ENCODE measurements at regions not wholly inside any gene's neighbourhood (a gene's known extent, or its start where the extent isn't known, plus 50 kb on each side); places are given as distances from the start of the nearest gene placed in this dataset.
"Not testable (repeated sequence)": the region's sequence is repeated elsewhere in the genome, so short reads cannot be mapped to it uniquely, and the experiment has no call there.

- H3K9me3 ChIP-seq (ENCODE audit: control insufficient read depth, insufficient read depth, low read length) = no peaks in the 10 kb centered on the region
- no peaks in the 10 kb centered on the region for H3K4me1 ChIP-seq (ENCODE audit: control insufficient read depth, insufficient read depth, low read length)
- no peak for DNase-seq (ENCODE audit: low read depth in 4 of 6, low spot score in 6 of 6)
- WGBS (ENCODE audit: insufficient coverage) = no CpG with 5 or more reads among the region's 4 CpGs
- H3K27me3 ChIP-seq (ENCODE audit: control insufficient read depth, insufficient read depth, low read length) = no peaks in the 10 kb centered on the region
- no peak overlapping the region for H3K4me3 ChIP-seq (ENCODE audit: low read depth, low read length)
- no peak overlapping the region for H3K27ac ChIP-seq (ENCODE audit: low read depth, low read length)
- H3K36me3 ChIP-seq (ENCODE audit: control insufficient read depth, insufficient read depth, low read length) = no peaks in the 10 kb centered on the region
Measured at GRCh38 chr16:8055761-8056160, 534.5 kb downstream of the TMEM114 start.

DNA sequence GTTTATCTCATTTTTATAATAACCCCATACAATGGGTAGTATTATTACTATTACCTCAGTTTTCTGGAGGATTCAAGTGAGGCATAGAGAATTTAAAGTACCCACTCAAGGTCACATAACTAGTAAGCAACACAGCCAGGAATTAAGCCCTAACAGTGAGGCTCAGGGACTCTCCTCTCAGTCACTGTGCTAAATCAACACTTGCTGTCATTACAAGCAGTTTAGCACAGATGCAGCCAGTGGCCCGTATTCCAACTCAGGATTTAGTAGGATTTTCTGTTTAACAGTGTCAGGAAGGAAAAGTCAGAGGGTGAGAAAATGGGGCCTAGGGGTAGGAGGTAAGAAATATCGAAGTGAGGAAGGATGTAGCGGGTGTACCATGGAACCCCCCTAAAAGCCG, 536.9 kb downstream of the TMEM114 start:
- Histone ChIP-seq H3K27me3 (ENCODE audit: control insufficient read depth, insufficient read depth, low read length) (no peaks in the 10 kb centered on the region), H3K4me1 (ENCODE audit: control insufficient read depth, insufficient read depth, low read length) (no peaks in the 10 kb centered on the region), H3K9me3 (ENCODE audit: control insufficient read depth, insufficient read depth, low read length) (no peaks in the 10 kb centered on the region), H3K36me3 (ENCODE audit: control insufficient read depth, insufficient read depth, low read length) (no peaks in the 10 kb centered on the region), H3K27ac (ENCODE audit: low read depth, low read length) (no peak overlapping the region), H3K4me3 (ENCODE audit: low read depth, low read length) (no peak overlapping the region)
- no peak for DNase-seq (ENCODE audit: low read depth in 4 of 6, low spot score in 6 of 6)
- WGBS (ENCODE audit: insufficient coverage) = 59% methylated on average over 3 of the region's 4 CpGs

GRCh38 chr16:8048433-8048832, 541.9 kb downstream of the TMEM114 start:
- Histone ChIP-seq H3K27me3 (ENCODE audit: control insufficient read depth, insufficient read depth, low read length) (no peaks in the 10 kb centered on the region), H3K4me3 (ENCODE audit: low read depth, low read length) (no peak overlapping the region), H3K27ac (ENCODE audit: low read depth, low read length) (no peak overlapping the region), H3K4me1 (ENCODE audit: control insufficient read depth, insufficient read depth, low read length) (no peaks in the 10 kb centered on the region), H3K36me3 (ENCODE audit: control insufficient read depth, insufficient read depth, low read length) (no peaks in the 10 kb centered on the region), H3K9me3 (ENCODE audit: control insufficient read depth, insufficient read depth, low read length) (no peaks in the 10 kb centered on the region)
- no peak for DNase-seq (ENCODE audit: low read depth in 4 of 6, low spot score in 6 of 6)
- WGBS (ENCODE audit: insufficient coverage) = 100% methylated on average over 1 of the region's 4 CpGs

- 51% methylated on average over 5 of the region's 7 CpGs for WGBS (ENCODE audit: insufficient coverage)
- peak in 2 of 6 donors; percentile 51 to 75 for DNase-seq (ENCODE audit: low read depth in 4 of 6, low spot score in 6 of 6)
Measured at GRCh38 chr16:8047736-8048135, 542.6 kb downstream of the TMEM114 start.

GRCh38 chr16:8044796-8045195, 545.5 kb downstream of the TMEM114 start:
- Histone ChIP-seq H3K27ac (ENCODE audit: low read depth, low read length) (no peak overlapping the region), H3K9me3 (ENCODE audit: control insufficient read depth, insufficient read depth, low read length) (no peaks in the 10 kb centered on the region), H3K36me3 (ENCODE audit: control insufficient read depth, insufficient read depth, low read length) (no peaks in the 10 kb centered on the region), H3K4me1 (ENCODE audit: control insufficient read depth, insufficient read depth, low read length) (no peaks in the 10 kb centered on the region), H3K27me3 (ENCODE audit: control insufficient read depth, insufficient read depth, low read length) (no peaks in the 10 kb centered on the region), H3K4me3 (ENCODE audit: low read depth, low read length) (no peak overlapping the region)
- DNase-seq (ENCODE audit: low read depth in 4 of 6, low spot score in 6 of 6) = no peak
- WGBS (ENCODE audit: insufficient coverage) = 65% methylated on average over 4 of the region's 5 CpGs

More at GRCh38 chr16:8047736-8048135, 542.6 kb downstream of the TMEM114 start:
- Histone ChIP-seq H3K9me3 (ENCODE audit: control insufficient read depth, insufficient read depth, low read length) (no peaks in the 10 kb centered on the region), H3K36me3 (ENCODE audit: control insufficient read depth, insufficient read depth, low read length) (no peaks in the 10 kb centered on the region), H3K27me3 (ENCODE audit: control insufficient read depth, insufficient read depth, low read length) (no peaks in the 10 kb centered on the region), H3K27ac (ENCODE audit: low read depth, low read length) (no peak overlapping the region), H3K4me1 (ENCODE audit: control insufficient read depth, insufficient read depth, low read length) (no peaks in the 10 kb centered on the region), H3K4me3 (ENCODE audit: low read depth, low read length) (no peak overlapping the region)

DNA sequence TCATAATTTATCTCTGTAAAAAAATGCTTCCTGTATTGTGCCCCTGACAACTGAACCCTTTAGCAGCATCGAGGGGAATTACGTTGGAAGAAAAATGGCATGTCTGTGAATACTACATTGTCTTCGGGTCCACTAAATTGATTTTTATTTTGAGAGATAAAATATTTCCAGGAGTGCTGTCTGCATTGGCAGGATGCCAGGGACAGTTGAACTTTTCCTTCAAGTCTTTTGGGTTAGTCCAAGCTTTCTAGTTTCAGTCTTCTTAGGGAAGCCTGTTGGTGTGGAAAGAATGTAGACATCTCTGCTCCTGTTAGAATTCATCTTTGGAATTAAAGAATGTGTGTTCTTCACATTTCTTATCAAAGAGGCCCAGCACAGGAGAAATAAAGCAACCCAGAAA, 557.9 kb downstream of the TMEM114 start:
- no peaks in the 10 kb centered on the region for H3K27me3 ChIP-seq (ENCODE audit: control insufficient read depth, insufficient read depth, low read length)
- DNase-seq (ENCODE audit: low read depth in 4 of 6, low spot score in 6 of 6) = peak in 1 of 6 donors; percentile 49
- no peak overlapping the region for H3K27ac ChIP-seq (ENCODE audit: low read depth, low read length)
- H3K4me1 ChIP-seq (ENCODE audit: control insufficient read depth, insufficient read depth, low read length) = no peaks in the 10 kb centered on the region
- 100% methylated on average over 1 of the region's 3 CpGs for WGBS (ENCODE audit: insufficient coverage)
- no peak overlapping the region for H3K4me3 ChIP-seq (ENCODE audit: low read depth, low read length)
- no peaks in the 10 kb centered on the region for H3K36me3 ChIP-seq (ENCODE audit: control insufficient read depth, insufficient read depth, low read length)
- H3K9me3 ChIP-seq (ENCODE audit: control insufficient read depth, insufficient read depth, low read length) = no peaks in the 10 kb centered on the region

GRCh38 chr16:8030004-8030403, 560.3 kb downstream of the TMEM114 start:
- DNase-seq (ENCODE audit: low read depth in 4 of 6, low spot score in 6 of 6); H3K9me3 ChIP-seq (ENCODE audit: control insufficient read depth, insufficient read depth, low read length); H3K36me3 ChIP-seq (ENCODE audit: control insufficient read depth, insufficient read depth, low read length); H3K27ac ChIP-seq (ENCODE audit: low read depth, low read length); H3K4me1 ChIP-seq (ENCODE audit: control insufficient read depth, insufficient read depth, low read length); H3K27me3 ChIP-seq (ENCODE audit: control insufficient read depth, insufficient read depth, low read length); H3K4me3 ChIP-seq (ENCODE audit: low read depth, low read length): not testable (repeated sequence)
- WGBS (ENCODE audit: insufficient coverage) = no CpG with 5 or more reads among the region's 3 CpGs

DNA sequence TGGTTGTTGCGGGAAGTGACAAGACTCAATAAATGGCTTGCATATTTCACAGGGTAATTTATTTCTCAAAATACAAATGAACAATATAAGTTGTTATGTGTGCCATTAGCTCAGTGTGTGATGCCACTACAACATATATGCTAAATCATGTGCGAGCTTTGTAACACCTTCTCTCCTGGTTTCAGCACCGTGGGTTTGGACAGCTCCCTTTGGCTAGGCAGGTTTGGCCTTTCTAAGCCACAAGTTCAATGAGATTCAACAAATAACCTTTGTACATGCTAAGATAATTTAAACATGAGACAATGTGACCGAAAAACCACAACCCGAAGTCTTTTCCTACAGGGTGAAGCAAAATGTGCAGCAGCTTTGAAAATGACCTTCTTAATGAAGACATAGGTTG, 563.9 kb downstream of the TMEM114 start:
- WGBS (ENCODE audit: insufficient coverage) = 87% methylated on average over 3 of the region's 5 CpGs
- Histone ChIP-seq H3K27me3 (ENCODE audit: control insufficient read depth, insufficient read depth, low read length) (no peaks in the 10 kb centered on the region), H3K4me3 (ENCODE audit: low read depth, low read length) (no peak overlapping the region), H3K36me3 (ENCODE audit: control insufficient read depth, insufficient read depth, low read length) (no peaks in the 10 kb centered on the region), H3K27ac (ENCODE audit: low read depth, low read length) (no peak overlapping the region), H3K4me1 (ENCODE audit: control insufficient read depth, insufficient read depth, low read length) (no peaks in the 10 kb centered on the region), H3K9me3 (ENCODE audit: control insufficient read depth, insufficient read depth, low read length) (no peaks in the 10 kb centered on the region)
- peak in 1 of 6 donors; percentile 5 for DNase-seq (ENCODE audit: low read depth in 4 of 6, low spot score in 6 of 6)

GRCh38 chr16:8023326-8023725, 567.0 kb downstream of the TMEM114 start:
- Histone ChIP-seq H3K4me1 (ENCODE audit: control insufficient read depth, insufficient read depth, low read length) (no peaks in the 10 kb centered on the region), H3K27ac (ENCODE audit: low read depth, low read length) (no peak overlapping the region), H3K9me3 (ENCODE audit: control insufficient read depth, insufficient read depth, low read length) (no peaks in the 10 kb centered on the region), H3K4me3 (ENCODE audit: low read depth, low read length) (no peak overlapping the region), H3K27me3 (ENCODE audit: control insufficient read depth, insufficient read depth, low read length) (no peaks in the 10 kb centered on the region), H3K36me3 (ENCODE audit: control insufficient read depth, insufficient read depth, low read length) (no peaks in the 10 kb centered on the region)
- 100% methylated on average over 1 of the region's 3 CpGs for WGBS (ENCODE audit: insufficient coverage)
- DNase-seq (ENCODE audit: low read depth in 4 of 6, low spot score in 6 of 6) = no peak

GRCh38 chr16:8005096-8005860, 585.0 kb downstream of the TMEM114 start:
- Histone ChIP-seq H3K4me1 (ENCODE audit: control insufficient read depth, insufficient read depth, low read length) (no peaks in the 10 kb centered on the region), H3K27me3 (ENCODE audit: control insufficient read depth, insufficient read depth, low read length) (no peaks in the 10 kb centered on the region), H3K36me3 (ENCODE audit: control insufficient read depth, insufficient read depth, low read length) (no peaks in the 10 kb centered on the region), H3K4me3 (ENCODE audit: low read depth, low read length) (no peak overlapping the region), H3K27ac (ENCODE audit: low read depth, low read length) (no peak overlapping the region), H3K9me3 (ENCODE audit: control insufficient read depth, insufficient read depth, low read length) (no peaks in the 10 kb centered on the region)
- peak in 2 of 6 donors; percentile 64 to 83 for DNase-seq (ENCODE audit: low read depth in 4 of 6, low spot score in 6 of 6)
- WGBS (ENCODE audit: insufficient coverage) = 79% methylated on average over 6 of the region's 10 CpGs

Data from spinal cord (tissue), 9 donors.